ENCODE measurements at regions not wholly inside any gene's neighbourhood (a gene's known extent, or its start where the extent isn't known, plus 50 kb on each side); places are given as distances from the start of the nearest gene placed in this dataset.

GRCh38 chr9:95776176-95776575 lies 99.3 kb upstream of the ERCC6L2 start:
- H3K27ac ChIP-seq (ENCODE audit: control insufficient read depth, insufficient read depth), result no peak overlapping the region
- ChIA-PET RAD21 (ENCODE audit: unreplicated experiment) (no interaction called here), POLR2A (no interaction called here), SMC1A (ENCODE audit: uncharacterized antibody, unreplicated experiment) (no interaction called here), CTCF (no interaction called here)
- no peak overlapping the region for H2AFZ ChIP-seq (ENCODE audit: control insufficient read depth, low read depth, low read length)
- H3K79me2 ChIP-seq (ENCODE audit: control insufficient read depth, insufficient read depth, low read length), result no peaks in the 10 kb centered on the region
- H3K9ac ChIP-seq (ENCODE audit: control insufficient read depth, insufficient read depth, low read length), result no peak overlapping the region
- no peaks in the 10 kb centered on the region for H4K20me1 ChIP-seq (ENCODE audit: control insufficient read depth, insufficient read depth)
- ATAC-seq, result no peak
- no peak for DNase-seq (ENCODE audit: low read depth, low spot score)
- no peak overlapping the region for H3K4me3 ChIP-seq
- BruUV-seq (replicated peaks), result no TSS peak
- intact Hi-C loops (cut with micrococcal nuclease; ENCODE audit: unreplicated experiment), result no loop called here
- no peak overlapping the region for H3K4me2 ChIP-seq (ENCODE audit: control insufficient read depth, insufficient read depth)
- in situ Hi-C loops (cut with MboI), result no loop called here
- no peak for FAIRE-seq
- H3K27me3 ChIP-seq (replicated peaks in 1 of 2; ENCODE audit: control insufficient read depth in 2 of 2, insufficient read depth in 2 of 2, low read length in 1 of 2), result peaks cover 0 to 3% of the 10 kb centered on the region in 2 experiments; a peak in 1 of 4 replicates
- no peaks in the 10 kb centered on the region for H3K9me3 ChIP-seq (replicated peaks; ENCODE audit: control insufficient read depth, insufficient read depth, low read length)
- no peaks in the 10 kb centered on the region for H3K4me1 ChIP-seq (ENCODE audit: control insufficient read depth, insufficient read depth, low read length)
- TF ChIP-seq BCL3 (IDR thresholded peaks at IDR 0.05; ENCODE audit: borderline replicate concordance, insufficient read depth, low read depth, low read length, poor library complexity, severe bottlenecking) (no peak), CBX5 (IDR thresholded peaks at IDR 0.05; ENCODE audit: low read depth) (no peak), RB1 (IDR thresholded peaks at IDR 0.05; ENCODE audit: borderline replicate concordance) (no peak), HDAC2 (IDR thresholded peaks at IDR 0.05) (no peak)
- no peaks in the 10 kb centered on the region for H3K36me3 ChIP-seq (ENCODE audit: control insufficient read depth in 2 of 2, insufficient read depth in 2 of 2, low read length in 1 of 2)

- Histone ChIP-seq H2AFZ (ENCODE audit: control insufficient read depth, low read depth, low read length) (no peak overlapping the region), H3K27ac (ENCODE audit: control insufficient read depth, insufficient read depth) (no peak overlapping the region), H3K9me3 (replicated peaks; ENCODE audit: control insufficient read depth, insufficient read depth, low read length) (no peaks in the 10 kb centered on the region), H3K4me2 (ENCODE audit: control insufficient read depth, insufficient read depth) (no peak overlapping the region), H3K4me1 (ENCODE audit: control insufficient read depth, insufficient read depth, low read length) (no peaks in the 10 kb centered on the region), H3K4me3 (no peak overlapping the region), H3K9ac (ENCODE audit: control insufficient read depth, insufficient read depth, low read length) (no peak overlapping the region), H3K27me3 (replicated peaks in 1 of 2; ENCODE audit: control insufficient read depth in 2 of 2, insufficient read depth in 2 of 2, low read length in 1 of 2) (peaks cover 1 to 6% of the 10 kb centered on the region in 2 experiments; a peak in 1 of 4 replicates), H3K79me2 (ENCODE audit: control insufficient read depth, insufficient read depth, low read length) (no peaks in the 10 kb centered on the region), H3K36me3 (ENCODE audit: control insufficient read depth in 2 of 2, insufficient read depth in 2 of 2, low read length in 1 of 2) (no peaks in the 10 kb centered on the region), H4K20me1 (ENCODE audit: control insufficient read depth, insufficient read depth) (no peaks in the 10 kb centered on the region)
- no peak for ATAC-seq
- SMC1A ChIA-PET (ENCODE audit: uncharacterized antibody, unreplicated experiment), result no interaction called here
- POLR2A ChIA-PET, result no interaction called here
- intact Hi-C loops (cut with micrococcal nuclease; ENCODE audit: unreplicated experiment) (no loop called here), in situ Hi-C loops (cut with MboI) (no loop called here)
- RAD21 ChIA-PET (ENCODE audit: unreplicated experiment), result no interaction called here
- 46% methylated on average over 5 of the region's 5 CpGs for WGBS (ENCODE audit: insufficient coverage, insufficient replicate concordance, low lambda C conversion rate, missing lambda C conversion rate)
- TF ChIP-seq RELB (IDR thresholded peaks at IDR 0.05; ENCODE audit: low read depth), result no peak
- no peak for TF ChIP-seq ZZZ3 (IDR thresholded peaks at IDR 0.05; ENCODE audit: control insufficient read depth, insufficient read length, low read depth)
- no peak for TF ChIP-seq DPF2 (IDR thresholded peaks at IDR 0.05)
- TF ChIP-seq FOXK2 (IDR thresholded peaks at IDR 0.05), result no peak
- TF ChIP-seq JUND (IDR thresholded peaks at IDR 0.05; ENCODE audit: low read depth, low read length), result no peak
- no peak for DNase-seq (ENCODE audit: low read depth, low spot score)
- CTCF ChIA-PET, result no interaction called here
- FAIRE-seq, result no peak
- BruUV-seq (replicated peaks), result no TSS peak
Observed at GRCh38 chr9:95775191-95775590, 100.3 kb upstream of the ERCC6L2 start.
